Lower leg skin (tissue), 3 donors: ENCODE measurements at regions not wholly inside any gene's neighbourhood (a gene's known extent, or its start where the extent isn't known, plus 50 kb on each side); places are given as distances from the start of the nearest gene placed in this dataset.

Experiments
- POLR2A ChIP-seq, 2 donors: fragments of 450-650 bp; IDR thresholded peaks; one replicate each; pipeline ENCODE4 v1.6.1; 2016 to 2017; ENCODE audit warnings: antibody characterized with exemption in 2 of 2, mild to moderate bottlenecking in 1 of 2, moderate library complexity in 1 of 2
- TF ChIP-seq, protein P1 (sequence below), 3 donors: fragments of 450-650 bp; IDR thresholded peaks; one replicate each; pipeline ENCODE4 v1.5.1; 2016; ENCODE audit warnings: antibody characterized with exemption in 3 of 3, mild to moderate bottlenecking in 3 of 3, moderate library complexity in 2 of 3

DNA sequence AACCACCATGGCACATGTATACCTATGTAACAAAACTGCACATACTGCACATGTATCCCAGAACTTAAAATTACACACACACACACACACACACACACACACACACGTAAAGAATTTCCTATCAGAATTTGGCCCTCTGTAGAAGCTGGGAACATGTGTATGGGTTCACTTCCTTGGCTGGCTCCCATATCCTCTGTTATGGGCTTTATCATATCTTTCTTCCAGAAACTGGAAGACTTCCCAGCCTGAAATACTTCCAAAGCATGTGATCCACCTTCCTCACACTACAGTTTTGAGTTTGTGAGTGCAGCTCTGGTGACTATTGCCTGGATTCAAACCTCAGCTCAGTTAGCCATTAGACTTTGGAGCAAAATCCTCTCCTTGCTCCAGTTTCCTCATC is 78.6 kb upstream of the GDNF start:
- TF ChIP-seq POLR2A (IDR thresholded peaks at IDR 0.05): no peak
- TF ChIP-seq, protein P1, sequence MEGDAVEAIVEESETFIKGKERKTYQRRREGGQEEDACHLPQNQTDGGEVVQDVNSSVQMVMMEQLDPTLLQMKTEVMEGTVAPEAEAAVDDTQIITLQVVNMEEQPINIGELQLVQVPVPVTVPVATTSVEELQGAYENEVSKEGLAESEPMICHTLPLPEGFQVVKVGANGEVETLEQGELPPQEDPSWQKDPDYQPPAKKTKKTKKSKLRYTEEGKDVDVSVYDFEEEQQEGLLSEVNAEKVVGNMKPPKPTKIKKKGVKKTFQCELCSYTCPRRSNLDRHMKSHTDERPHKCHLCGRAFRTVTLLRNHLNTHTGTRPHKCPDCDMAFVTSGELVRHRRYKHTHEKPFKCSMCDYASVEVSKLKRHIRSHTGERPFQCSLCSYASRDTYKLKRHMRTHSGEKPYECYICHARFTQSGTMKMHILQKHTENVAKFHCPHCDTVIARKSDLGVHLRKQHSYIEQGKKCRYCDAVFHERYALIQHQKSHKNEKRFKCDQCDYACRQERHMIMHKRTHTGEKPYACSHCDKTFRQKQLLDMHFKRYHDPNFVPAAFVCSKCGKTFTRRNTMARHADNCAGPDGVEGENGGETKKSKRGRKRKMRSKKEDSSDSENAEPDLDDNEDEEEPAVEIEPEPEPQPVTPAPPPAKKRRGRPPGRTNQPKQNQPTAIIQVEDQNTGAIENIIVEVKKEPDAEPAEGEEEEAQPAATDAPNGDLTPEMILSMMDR (IDR thresholded peaks at IDR 0.05): no peak
